ENCODE measurements at regions not wholly inside any gene's neighbourhood (a gene's known extent, or its start where the extent isn't known, plus 50 kb on each side); places are given as distances from the start of the nearest gene placed in this dataset.

GRCh38 chr6:164114051-164114450, 699.5 kb downstream of the QKI start:
- TF ChIP-seq CTCF (IDR thresholded peaks at IDR 0.05) (no peak), EP300 (IDR thresholded peaks at IDR 0.05) (no peak), POLR2AphosphoS5 (IDR thresholded peaks at IDR 0.05) (no peak)
